ENCODE measurements at regions not wholly inside any gene's neighbourhood (a gene's known extent, or its start where the extent isn't known, plus 50 kb on each side); places are given as distances from the start of the nearest gene placed in this dataset.

DNA sequence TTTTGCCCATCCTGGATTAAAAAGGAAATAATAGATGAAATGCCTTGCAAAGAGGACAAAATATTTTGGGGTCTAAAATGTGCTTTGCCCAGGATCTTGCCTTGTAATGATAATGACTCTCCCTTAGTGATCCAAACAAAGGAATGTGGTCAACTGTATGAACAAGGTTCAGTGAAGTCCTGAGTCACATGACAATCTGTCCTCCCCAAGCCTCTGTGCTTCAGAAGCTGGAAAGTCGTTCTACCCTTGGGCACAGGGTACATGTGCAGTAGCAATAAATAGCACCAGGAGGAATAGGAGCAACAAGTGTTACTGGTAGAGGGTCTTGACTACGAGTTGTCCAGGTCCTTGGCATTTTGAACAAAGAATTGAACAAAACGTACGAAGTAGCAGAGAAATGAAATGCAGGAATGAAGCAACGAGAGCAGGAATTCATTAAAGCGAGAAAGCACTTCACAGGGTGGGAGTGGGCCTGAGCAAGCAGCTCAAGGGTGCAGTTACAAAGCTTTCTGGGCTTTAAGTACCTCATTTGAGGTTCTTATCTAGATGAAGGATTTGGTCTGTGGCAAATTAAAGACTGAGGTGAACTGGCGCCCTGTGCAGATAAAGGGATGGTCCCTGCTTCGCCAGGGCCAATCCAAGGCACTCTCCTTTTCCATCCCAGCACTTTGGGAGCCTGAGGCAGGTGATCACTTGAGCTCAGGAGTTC lies 65.8 kb downstream of the RESF1 start:
- H3K4me2 ChIP-seq (ENCODE audit: low read depth, low read length) = no peak overlapping the region
- TF ChIP-seq CEBPB (IDR thresholded peaks at IDR 0.05; ENCODE audit: low read depth, low read length) (no peak), MAZ (IDR thresholded peaks at IDR 0.05; ENCODE audit: borderline replicate concordance, low read depth, low read length) (no peak), RAD21 (IDR thresholded peaks at IDR 0.05; ENCODE audit: low read length) (no peak), CHD1 (IDR thresholded peaks at IDR 0.05; ENCODE audit: low read depth, low read length) (no peak), BHLHE40 (IDR thresholded peaks at IDR 0.05; ENCODE audit: low read depth, low read length) (no peak)
- TF ChIP-seq, protein P1, sequence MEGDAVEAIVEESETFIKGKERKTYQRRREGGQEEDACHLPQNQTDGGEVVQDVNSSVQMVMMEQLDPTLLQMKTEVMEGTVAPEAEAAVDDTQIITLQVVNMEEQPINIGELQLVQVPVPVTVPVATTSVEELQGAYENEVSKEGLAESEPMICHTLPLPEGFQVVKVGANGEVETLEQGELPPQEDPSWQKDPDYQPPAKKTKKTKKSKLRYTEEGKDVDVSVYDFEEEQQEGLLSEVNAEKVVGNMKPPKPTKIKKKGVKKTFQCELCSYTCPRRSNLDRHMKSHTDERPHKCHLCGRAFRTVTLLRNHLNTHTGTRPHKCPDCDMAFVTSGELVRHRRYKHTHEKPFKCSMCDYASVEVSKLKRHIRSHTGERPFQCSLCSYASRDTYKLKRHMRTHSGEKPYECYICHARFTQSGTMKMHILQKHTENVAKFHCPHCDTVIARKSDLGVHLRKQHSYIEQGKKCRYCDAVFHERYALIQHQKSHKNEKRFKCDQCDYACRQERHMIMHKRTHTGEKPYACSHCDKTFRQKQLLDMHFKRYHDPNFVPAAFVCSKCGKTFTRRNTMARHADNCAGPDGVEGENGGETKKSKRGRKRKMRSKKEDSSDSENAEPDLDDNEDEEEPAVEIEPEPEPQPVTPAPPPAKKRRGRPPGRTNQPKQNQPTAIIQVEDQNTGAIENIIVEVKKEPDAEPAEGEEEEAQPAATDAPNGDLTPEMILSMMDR (conservative IDR thresholded peaks at IDR 0.05; ENCODE audit: low read depth, low read length) = no peak
- H3K36me3 ChIP-seq (ENCODE audit: control insufficient read depth, insufficient read depth, low read length) = no peaks in the 10 kb centered on the region
- H3K27ac ChIP-seq (ENCODE audit: insufficient read depth, low read length) = no peak overlapping the region
- no peaks in the 10 kb centered on the region for H3K27me3 ChIP-seq (ENCODE audit: control insufficient read depth, insufficient read depth, low read length)
- no peak overlapping the region for H3K18ac ChIP-seq (ENCODE audit: low read depth, low read length)
- CTCF ChIA-PET = no interaction called here
- no peak overlapping the region for H3K4ac ChIP-seq (ENCODE audit: low read depth, low read length)
- no peaks in the 10 kb centered on the region for H3K4me1 ChIP-seq (ENCODE audit: control insufficient read depth, insufficient read depth, low read length)
- intact Hi-C loops (cut with micrococcal nuclease) (no loop called here), dilution Hi-C loops (cut with HindIII; ENCODE audit: low sequenced_read_pairs, unreplicated experiment) (no loop called here), in situ Hi-C loops (cut with MboI; ENCODE audit: low sequenced_read_pairs) (no loop called here)
- H4K20me1 ChIP-seq (ENCODE audit: insufficient read depth, low read length) = no peaks in the 10 kb centered on the region
- no peak overlapping the region for H3K4me3 ChIP-seq (ENCODE audit: insufficient read depth, low read depth, low read length)
- POLR2A ChIA-PET (ENCODE audit: unreplicated experiment) = interaction anchor here (0.5 kb wide), 1 partner anchor 274 kb away, joined by 9 read pairs; no protein-coding TSS in a partner anchor
- BruUV-seq (replicated peaks) = no TSS peak
- H2AK9ac ChIP-seq (replicated peaks; ENCODE audit: low read depth, low read length, poor library complexity) = no peak overlapping the region
- DNase-seq = no peak
- 62% methylated on average over 2 of the region's 8 CpGs; no CpG with 5 or more reads in 1 of the 2 experiments for WGBS, 2 experiments (ENCODE audit: extremely low coverage in 2 of 2, insufficient read length in 1 of 2)
- H4K91ac ChIP-seq (ENCODE audit: insufficient read depth, low read depth, low read length) = no peak overlapping the region
- H2BK20ac ChIP-seq (ENCODE audit: low read depth, low read length) = no peak overlapping the region
- ATAC-seq (ENCODE audit: low read depth) = no peak
- no peaks in the 10 kb centered on the region for H3K9me3 ChIP-seq (ENCODE audit: control insufficient read depth, insufficient read depth, low read length)
- H2BK15ac ChIP-seq (ENCODE audit: low read depth, low read length) = no peak overlapping the region
- H3K56ac ChIP-seq (ENCODE audit: extremely low read depth, insufficient read depth, low read length) = no peak overlapping the region
- no peaks in the 10 kb centered on the region for H3K79me1 ChIP-seq (ENCODE audit: low read depth in 1 of 2, low read length in 2 of 2)
- no peak overlapping the region for H2BK120ac ChIP-seq (ENCODE audit: low read depth, low read length)
- no peak overlapping the region for H2AK5ac ChIP-seq (ENCODE audit: low read depth, low read length)
- H3K9ac ChIP-seq (ENCODE audit: low read depth, low read length) = no peak overlapping the region
- H2BK5ac ChIP-seq (ENCODE audit: low read depth, low read length, poor library complexity, severe bottlenecking) = no peak overlapping the region
- H2AFZ ChIP-seq (replicated peaks; ENCODE audit: low read length, poor library complexity) = no peak overlapping the region
- H4K5ac ChIP-seq (ENCODE audit: low read depth, low read length) = no peak overlapping the region
- H3K14ac ChIP-seq (replicated peaks; ENCODE audit: low read depth, low read length) = no peak overlapping the region
- no peak overlapping the region for H4K8ac ChIP-seq (ENCODE audit: low read depth in 2 of 2, low read length in 2 of 2)
- H3K23ac ChIP-seq (ENCODE audit: low read depth, low read length) = no peak overlapping the region
- H3K9me1 ChIP-seq (ENCODE audit: insufficient read depth, low read length) = no peaks in the 10 kb centered on the region

Data from IMR-90 (cell line).